HTR-8/SVneo (cell line): ENCODE measurements at regions not wholly inside any gene's neighbourhood (a gene's known extent, or its start where the extent isn't known, plus 50 kb on each side); places are given as distances from the start of the nearest gene placed in this dataset.
"Not testable (repeated sequence)": the region's sequence is repeated elsewhere in the genome, so short reads cannot be mapped to it uniquely, and the experiment has no call there.

Experiments
- DNase-seq: peaks from one replicate; pipeline ENCODE4 v3.0.0; 2011; ENCODE audit warnings: low spot score, mixed read lengths; ENCODE audit not compliant: insufficient read length
- FAIRE-seq: peaks from 2 replicates; lab custom pipeline; 2011; peaks lifted over from hg19 to GRCh38; lab: Jason Lieb, UNC

GRCh38 chr6:99790679-99791078, 184.0 kb downstream of the PRDM13 start:
- no peak for FAIRE-seq
- no peak for DNase-seq

- DNase-seq (no peak), FAIRE-seq (no peak)
These were observed 192.2 kb downstream of the MCHR2 start for GRCh38 chr6:99801805-99802204.

DNA sequence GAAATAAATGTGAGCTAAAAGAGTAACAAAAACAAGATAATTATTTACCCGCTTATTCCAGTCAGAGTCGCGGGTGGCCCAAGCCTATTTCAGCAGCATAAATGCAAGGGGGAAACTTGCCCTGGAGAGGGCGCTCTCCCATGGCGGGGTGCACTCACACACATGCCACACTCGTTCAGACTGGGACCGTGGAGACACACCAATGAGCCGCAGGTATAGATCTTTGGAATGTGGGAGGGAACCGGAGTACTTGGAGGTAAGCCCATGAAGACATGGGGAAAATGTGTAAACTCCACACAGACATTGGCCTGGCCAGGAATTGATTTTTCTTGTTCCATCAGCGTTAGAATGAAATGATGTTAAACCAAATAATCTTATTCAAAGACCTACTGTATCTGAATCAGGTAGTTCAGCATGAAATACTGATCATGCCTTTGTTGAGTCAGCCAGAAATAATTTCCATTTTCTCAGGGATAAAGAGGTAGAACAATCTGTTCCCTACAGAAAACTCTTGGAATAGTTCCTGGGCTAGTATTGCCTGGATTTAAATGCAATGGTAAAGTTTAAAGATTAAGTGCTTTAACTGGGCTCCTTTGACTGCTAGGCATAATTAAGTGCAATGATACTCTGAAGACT, 191.5 kb downstream of the MCHR2 start:
- DNase-seq (no peak), FAIRE-seq (no peak)

GRCh38 chr6:99808992-99809391, 185.0 kb downstream of the MCHR2 start:
- DNase-seq = no peak
- FAIRE-seq = no peak

DNA sequence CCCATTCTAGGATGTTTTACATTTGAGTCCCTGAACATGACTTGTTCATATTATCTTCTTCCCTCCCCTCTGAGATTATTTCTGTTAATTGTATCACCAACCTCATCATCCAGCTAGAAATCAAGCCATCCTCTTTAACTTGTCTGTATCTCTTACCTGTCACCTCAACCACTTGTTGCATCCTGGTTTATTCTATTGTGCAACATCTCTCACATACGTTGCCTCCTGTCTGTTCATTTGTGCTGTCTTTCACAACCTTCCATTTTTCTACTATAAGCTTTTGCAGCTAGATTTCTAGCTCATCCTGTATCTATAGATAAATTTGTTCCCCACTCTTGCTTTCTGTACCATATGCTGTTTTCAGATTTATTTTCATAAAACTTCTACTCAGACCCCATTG, 183.7 kb downstream of the MCHR2 start:
- FAIRE-seq (no peak), DNase-seq (no peak)

- FAIRE-seq = no peak
- no peak for DNase-seq
These were observed 182.9 kb downstream of the MCHR2 start for GRCh38 chr6:99810942-99811620.

DNA sequence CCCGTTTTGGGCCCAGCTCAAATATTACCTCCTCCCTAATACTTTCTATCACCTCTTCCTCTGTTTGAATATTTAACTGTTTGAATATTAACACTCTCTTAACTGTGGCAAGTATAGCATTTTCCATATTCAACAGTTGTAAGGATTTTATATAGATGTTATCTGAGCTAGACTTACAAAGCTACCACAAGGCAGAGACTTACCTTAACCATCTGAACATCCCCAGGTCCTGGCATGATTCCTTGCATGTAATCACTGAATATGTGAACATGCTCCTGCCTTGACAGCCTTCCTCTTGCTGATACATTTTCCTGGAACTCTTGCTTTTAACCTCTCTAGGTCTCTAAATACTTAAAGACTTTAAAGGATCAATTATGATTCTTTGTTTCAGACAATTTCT, 182.4 kb downstream of the MCHR2 start:
- FAIRE-seq (no peak), DNase-seq (no peak)

- no peak for DNase-seq
- no peak for FAIRE-seq
These were observed 180.5 kb downstream of the MCHR2 start for GRCh38 chr6:99813565-99813964.

DNA sequence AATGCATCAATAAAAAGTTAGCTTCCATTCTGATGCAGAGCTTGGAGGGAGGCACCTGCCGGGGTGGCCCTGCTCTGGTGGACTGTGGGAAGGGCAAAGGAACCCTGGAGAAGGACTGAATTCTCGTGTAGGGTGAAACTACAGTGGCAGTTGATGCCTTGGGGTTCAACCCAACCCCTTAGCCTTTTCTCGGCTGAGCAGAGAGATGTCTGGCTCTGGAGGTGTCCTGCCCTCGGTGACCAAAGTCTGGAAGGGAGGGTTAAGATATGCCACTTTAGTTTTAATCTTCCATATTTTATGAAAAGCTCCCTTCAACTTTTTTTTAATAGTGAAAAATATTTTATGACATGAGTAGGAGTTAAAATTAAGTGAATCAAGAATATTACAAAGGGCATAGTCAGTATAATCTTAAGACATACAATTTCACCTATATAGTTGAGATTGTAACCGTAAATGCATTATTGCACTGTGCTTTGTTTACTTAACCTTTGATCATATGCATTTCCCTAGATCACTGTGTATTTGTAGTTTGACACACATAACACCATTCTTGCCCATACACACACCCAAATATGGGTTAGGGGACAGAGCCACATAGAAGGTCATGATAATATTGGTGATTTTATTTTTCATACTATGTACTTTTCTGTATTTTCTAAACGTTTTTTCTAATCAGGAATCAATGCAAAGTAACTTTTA, 179.6 kb downstream of the MCHR2 start:
- FAIRE-seq (no peak), DNase-seq (no peak)

DNA sequence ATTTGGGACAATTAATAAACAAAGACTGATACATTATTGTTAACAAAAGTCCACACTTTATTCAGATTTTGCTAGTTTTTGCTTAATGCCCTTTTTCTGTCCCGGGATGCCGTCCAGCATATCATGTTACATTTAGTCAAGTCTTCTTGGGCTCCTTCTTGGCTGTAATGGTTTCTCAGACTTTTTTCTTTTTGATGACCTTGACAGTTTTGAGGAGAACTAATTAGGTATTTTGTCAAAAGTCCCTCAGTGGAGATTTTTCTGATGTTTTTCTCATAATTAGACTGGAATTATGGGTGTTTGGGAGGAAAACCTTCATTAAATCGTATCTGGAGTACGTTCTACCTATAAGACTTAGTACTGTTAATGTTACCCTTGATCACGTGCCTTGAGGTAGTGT, 177.2 kb downstream of the MCHR2 start:
- FAIRE-seq = no peak
- DNase-seq = no peak

DNA sequence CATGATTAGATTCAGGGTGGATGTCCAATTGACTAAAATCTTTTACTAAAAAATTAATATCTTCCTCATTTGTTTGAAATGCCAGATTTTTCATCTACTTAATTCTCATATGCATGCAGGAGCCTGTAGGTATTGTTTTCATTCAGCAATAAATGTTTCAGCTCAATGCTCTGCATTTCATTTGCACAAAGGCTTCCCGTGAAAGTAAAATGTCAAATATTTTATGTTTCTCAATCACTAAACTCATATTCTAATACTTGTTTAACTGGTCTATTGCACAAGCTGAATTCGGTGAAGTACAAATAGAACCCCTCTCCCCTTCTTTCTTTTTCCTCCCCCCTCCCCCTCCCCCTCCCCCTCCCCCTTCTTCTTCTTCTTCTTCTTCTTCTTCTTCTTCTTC, 175.9 kb downstream of the MCHR2 start:
- no peak for FAIRE-seq
- no peak for DNase-seq

- FAIRE-seq (no peak), DNase-seq (no peak)
These were observed 174.2 kb downstream of the MCHR2 start for GRCh38 chr6:99819853-99820252.

DNA sequence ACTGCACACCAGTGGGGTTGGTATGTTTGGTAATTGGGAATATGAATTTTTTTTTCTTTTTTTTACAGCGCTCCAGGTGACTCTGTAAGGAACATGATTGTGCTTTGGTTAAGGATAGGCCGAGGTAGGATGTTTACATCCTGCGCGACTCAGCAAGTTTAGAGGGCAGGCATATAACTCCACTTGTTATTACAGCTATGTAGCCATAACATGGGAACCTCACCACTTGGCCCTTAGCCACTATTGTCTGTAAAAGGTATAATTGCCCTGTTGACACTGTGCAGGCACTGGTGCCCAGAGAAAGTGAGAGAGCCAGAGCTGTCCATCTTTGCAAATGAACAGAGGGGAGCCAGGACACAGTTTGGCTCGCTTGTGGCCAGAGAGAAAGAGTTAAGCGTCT, 172.9 kb downstream of the MCHR2 start:
- DNase-seq = no peak
- no peak for FAIRE-seq

DNA sequence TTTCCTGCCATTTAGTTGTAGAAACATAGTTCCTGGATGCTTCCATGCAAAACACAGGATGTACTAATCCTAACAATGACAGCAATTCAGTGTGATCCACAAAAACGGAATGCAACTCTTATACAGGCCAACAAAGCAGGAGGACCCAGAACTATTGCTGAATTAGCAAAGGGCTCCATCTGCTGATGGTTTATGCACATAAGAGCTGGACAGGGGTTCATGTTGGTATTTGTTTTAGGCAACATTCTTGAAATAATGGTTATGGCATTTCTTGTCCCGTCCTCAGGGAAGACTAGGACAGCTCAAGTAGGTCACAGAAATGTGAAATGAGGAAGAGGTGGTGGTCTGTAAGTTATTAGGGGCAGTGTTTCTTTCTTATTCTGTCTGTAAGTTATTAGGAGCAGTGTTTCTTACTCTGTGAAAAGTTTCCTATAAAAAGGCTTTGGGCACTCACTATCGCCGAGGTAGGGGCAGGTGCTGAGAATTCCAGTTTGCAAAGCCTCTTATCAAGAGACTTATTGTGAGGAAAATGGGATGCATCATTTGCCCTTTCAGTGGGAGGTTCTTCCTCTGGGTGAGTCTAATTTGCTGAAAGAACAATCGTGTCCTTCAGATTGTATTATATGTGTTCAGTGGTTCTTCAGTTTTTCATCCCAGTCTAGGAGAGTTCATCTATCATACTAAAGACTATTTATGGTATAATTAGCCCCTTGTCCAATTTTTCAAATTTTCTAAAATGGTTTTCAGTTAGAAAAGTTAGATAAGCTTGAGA, 171.1 kb downstream of the MCHR2 start:
- FAIRE-seq = peak; percentile 60
- DNase-seq = peak; percentile 80

DNA sequence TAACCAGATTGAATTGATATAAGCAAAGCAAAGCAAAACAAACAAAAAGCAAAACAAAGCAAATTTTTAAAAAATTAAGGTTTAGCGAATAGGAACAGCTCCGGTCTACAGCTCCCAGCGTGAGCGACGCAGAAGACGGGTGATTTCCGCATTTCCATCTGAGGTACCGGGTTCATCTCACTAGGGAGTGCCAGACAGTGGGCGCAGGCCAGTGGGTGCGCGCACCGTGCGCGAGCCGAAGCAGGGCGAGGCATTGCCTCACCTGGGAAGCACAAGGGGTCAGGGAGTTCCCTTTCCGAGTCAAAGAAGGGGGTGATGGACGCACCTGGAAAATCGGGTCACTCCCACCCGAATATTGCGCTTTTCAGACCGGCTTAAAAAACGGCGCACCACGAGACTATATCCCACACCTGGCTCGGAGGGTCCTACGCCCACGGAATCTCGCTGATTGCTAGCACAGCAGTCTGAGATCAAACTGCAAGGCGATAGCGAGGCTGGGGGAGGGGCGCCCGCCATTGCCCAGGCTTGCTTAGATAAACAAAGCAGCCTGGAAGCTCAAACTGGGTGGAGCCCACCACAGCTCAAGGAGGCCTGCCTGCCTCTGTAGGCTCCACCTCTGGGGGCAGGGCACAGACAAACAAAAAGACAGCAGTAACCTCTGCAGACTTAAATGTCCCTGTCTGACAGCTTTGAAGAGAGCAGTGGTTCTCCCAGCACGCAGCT, 170.3 kb downstream of the MCHR2 start:
- not testable (repeated sequence) for DNase-seq, FAIRE-seq

DNA sequence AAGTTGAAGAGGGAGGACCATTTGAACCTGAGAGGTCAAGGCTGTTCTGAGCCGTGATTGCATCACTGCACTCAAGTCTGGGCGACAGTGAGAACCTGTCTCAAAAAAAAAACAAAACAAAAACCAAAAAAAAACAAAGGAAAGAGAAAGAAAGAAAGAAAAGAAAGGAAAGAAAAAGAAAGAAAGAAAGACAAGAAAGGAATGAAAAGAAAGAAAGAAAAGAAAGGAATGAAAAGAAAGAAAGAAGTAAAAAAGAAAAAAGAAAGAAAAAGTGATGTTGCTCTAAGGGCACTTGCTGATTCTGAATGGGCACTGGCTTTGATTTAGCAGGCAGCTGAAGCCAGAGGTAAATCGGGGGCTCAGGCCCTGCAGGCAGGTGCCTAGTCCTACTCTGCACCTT, 161.0 kb downstream of the MCHR2 start:
- FAIRE-seq (no peak), DNase-seq (no peak)

GRCh38 chr6:99836471-99836870, 157.6 kb downstream of the MCHR2 start:
- DNase-seq = peak; percentile 10
- FAIRE-seq = no peak

DNA sequence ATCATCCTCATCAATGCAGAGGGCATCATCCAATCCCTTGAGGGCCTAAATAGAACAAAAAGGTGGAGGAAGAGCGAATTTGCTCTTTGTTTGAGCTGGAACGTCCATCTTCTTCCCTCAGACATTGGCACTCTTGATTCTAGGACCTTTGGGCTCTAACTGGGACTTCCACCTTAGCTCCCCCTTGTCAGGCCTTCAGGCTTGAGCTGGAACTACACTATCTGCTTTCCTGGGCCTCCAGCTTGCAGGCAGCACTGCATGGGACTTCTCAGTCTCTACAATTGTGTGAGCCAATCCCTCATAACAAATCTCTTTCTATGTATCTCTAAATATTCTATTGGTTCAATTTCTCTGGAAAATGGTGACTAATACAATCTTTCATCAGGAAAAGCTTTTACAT, 155.4 kb downstream of the MCHR2 start:
- no peak for FAIRE-seq

GRCh38 chr6:99841297-99841696, 152.7 kb downstream of the MCHR2 start:
- FAIRE-seq (no peak), DNase-seq (no peak)

More for the DNA sequence above, 155.4 kb downstream of the MCHR2 start:
- no peak for DNase-seq

DNA sequence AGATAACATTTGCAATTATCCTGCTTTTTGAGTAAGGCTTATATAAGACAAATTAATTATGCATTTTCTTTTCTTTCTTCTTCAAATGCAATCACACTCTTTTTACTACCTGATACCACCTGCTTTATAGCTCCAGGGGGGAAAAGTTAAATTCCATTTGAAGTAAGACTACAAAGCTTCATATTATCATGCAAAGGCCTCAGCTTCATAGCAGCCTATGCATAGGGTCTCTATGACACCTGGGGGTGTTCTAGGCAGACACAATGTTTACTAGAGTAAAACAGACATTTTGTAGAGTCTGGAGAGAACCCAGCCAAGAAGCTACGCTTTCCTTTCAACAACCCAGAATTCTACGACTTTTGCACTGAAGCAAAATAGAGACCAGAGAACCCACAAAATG, 148.0 kb downstream of the MCHR2 start:
- FAIRE-seq = no peak
- no peak for DNase-seq
